IPS DF 6.9 (cell line): ENCODE measurements at regions not wholly inside any gene's neighbourhood (a gene's known extent, or its start where the extent isn't known, plus 50 kb on each side); places are given as distances from the start of the nearest gene placed in this dataset.

ENCODE experiments used
- DNase-seq: peaks from one replicate; pipeline ENCODE4 v3.0.0-alpha.2; 2013; ENCODE audit warnings: low read depth, low spot score
- H3K27ac ChIP-seq: one replicate; pipeline ENCODE4 v1.5.1; 2013; ENCODE audit warnings: low read length, control low read depth
- H3K27me3 ChIP-seq: 2 replicates; pipeline ENCODE4 v1.6.1; 2013; ENCODE audit warnings: mild to moderate bottlenecking, low read length; ENCODE audit not compliant: control insufficient read depth, insufficient read depth
- H3K36me3 ChIP-seq: 2 replicates; pipeline ENCODE4 v1.6.1; 2013; ENCODE audit warnings: low read length; ENCODE audit not compliant: control insufficient read depth, insufficient read depth
- H3K4me1 ChIP-seq: 2 replicates; pipeline ENCODE4 v1.6.1; 2013; ENCODE audit warnings: low read length; ENCODE audit not compliant: control insufficient read depth, insufficient read depth
- H3K4me3 ChIP-seq: 2 replicates; pipeline ENCODE4 v1.5.1; 2013; ENCODE audit warnings: mild to moderate bottlenecking, low read length
- H3K9me3 ChIP-seq: 2 replicates; pipeline ENCODE4 v1.6.1; 2013; ENCODE audit warnings: low read length, inconsistent platforms; ENCODE audit not compliant: control insufficient read depth, insufficient read depth
- WGBS: extraction: QIAGEN DNeasy Blood & Tissue Kit; methylation state at CpG from one replicate; pipeline ENCODE4 v1.1.7; 2013; ENCODE audit warnings: mixed read lengths, missing lambda C conversion rate; ENCODE audit not compliant: insufficient read length, insufficient coverage; 5-methylcytosine and 5-hydroxymethylcytosine counted together

GRCh38 chr9:26158631-26159150 is 480.4 kb upstream of the TUSC1 start:
- Histone ChIP-seq H3K27ac (no peak overlapping the region), H3K4me1 (no peaks in the 10 kb centered on the region), H3K4me3 (no peak overlapping the region), H3K27me3 (no peaks in the 10 kb centered on the region), H3K36me3 (no peaks in the 10 kb centered on the region), H3K9me3 (no peaks in the 10 kb centered on the region)
- no peak for DNase-seq
- no CpG with 5 or more reads among the region's 4 CpGs for WGBS

DNA sequence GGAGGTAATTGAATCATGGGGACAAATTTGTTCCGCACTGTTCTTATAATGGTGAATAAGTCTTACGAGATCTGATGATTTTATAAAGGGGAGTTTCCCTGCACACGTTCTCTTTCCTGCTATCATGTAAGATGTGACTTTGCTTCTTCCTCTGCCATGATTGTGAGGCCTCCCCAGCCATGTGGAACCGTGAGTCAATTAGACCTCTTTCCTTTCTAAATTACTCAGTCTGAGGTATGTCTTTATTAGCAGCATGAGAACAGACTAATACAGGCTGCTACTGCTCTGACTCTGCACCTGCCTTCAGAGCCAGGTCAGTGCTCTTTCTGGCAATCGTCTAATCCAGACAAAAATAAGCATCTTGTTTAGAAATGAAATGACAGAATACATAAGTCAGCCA is 479.2 kb upstream of the TUSC1 start:
- H3K4me3 ChIP-seq: no peak overlapping the region
- no peak for DNase-seq
- H3K36me3 ChIP-seq: no peaks in the 10 kb centered on the region
- H3K27ac ChIP-seq: no peak overlapping the region
- no peaks in the 10 kb centered on the region for H3K27me3 ChIP-seq
- no peaks in the 10 kb centered on the region for H3K9me3 ChIP-seq
- H3K4me1 ChIP-seq: no peaks in the 10 kb centered on the region
- no CpG with 5 or more reads among the region's 5 CpGs for WGBS

GRCh38 chr9:26152350-26152749 is 474.1 kb upstream of the TUSC1 start:
- Histone ChIP-seq H3K4me1 (no peaks in the 10 kb centered on the region), H3K9me3 (no peaks in the 10 kb centered on the region), H3K27ac (no peak overlapping the region), H3K27me3 (no peaks in the 10 kb centered on the region), H3K36me3 (no peaks in the 10 kb centered on the region), H3K4me3 (no peak overlapping the region)
- no peak for DNase-seq
- no CpG with 5 or more reads among the region's 2 CpGs for WGBS

- WGBS: no CpG with 5 or more reads among the region's 2 CpGs
- no peaks in the 10 kb centered on the region for H3K27me3 ChIP-seq
- H3K4me3 ChIP-seq: no peak overlapping the region
Measured at GRCh38 chr9:26148128-26148527, 469.9 kb upstream of the TUSC1 start.

GRCh38 chr9:26145938-26146337 is 467.7 kb upstream of the TUSC1 start:
- Histone ChIP-seq H3K36me3 (no peaks in the 10 kb centered on the region), H3K27ac (no peak overlapping the region), H3K4me1 (no peaks in the 10 kb centered on the region), H3K9me3 (no peaks in the 10 kb centered on the region), H3K27me3 (no peaks in the 10 kb centered on the region), H3K4me3 (no peak overlapping the region)
- DNase-seq: no peak
- WGBS: no CpG with 5 or more reads among the region's 10 CpGs

More at GRCh38 chr9:26148128-26148527, 469.9 kb upstream of the TUSC1 start:
- H3K36me3 ChIP-seq: no peaks in the 10 kb centered on the region
- H3K4me1 ChIP-seq: no peaks in the 10 kb centered on the region
- H3K9me3 ChIP-seq: no peaks in the 10 kb centered on the region
- H3K27ac ChIP-seq: no peak overlapping the region
- DNase-seq: no peak

DNA sequence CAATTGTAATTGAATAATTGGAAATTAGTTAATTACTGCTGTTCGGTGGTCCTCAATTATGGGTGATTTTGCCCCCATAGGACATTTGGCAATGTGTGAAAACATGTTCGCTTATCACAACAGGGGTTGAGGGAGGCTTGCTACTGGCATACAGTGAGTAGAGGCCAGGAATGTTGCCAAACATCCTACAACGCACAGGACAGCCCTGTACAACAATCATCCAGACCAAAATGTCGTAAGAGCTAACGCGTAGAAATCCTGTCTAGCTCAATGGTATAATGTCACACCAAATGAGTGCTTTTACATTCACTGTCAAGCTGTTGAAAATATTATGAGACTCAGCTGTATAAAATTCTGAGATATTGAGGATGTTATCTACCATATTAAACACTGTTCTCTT is 464.4 kb upstream of the TUSC1 start:
- no peaks in the 10 kb centered on the region for H3K36me3 ChIP-seq
- no CpG with 5 or more reads among the region's 6 CpGs for WGBS
- H3K4me1 ChIP-seq: no peaks in the 10 kb centered on the region
- no peak overlapping the region for H3K4me3 ChIP-seq
- no peaks in the 10 kb centered on the region for H3K9me3 ChIP-seq
- no peak for DNase-seq
- no peak overlapping the region for H3K27ac ChIP-seq
- no peaks in the 10 kb centered on the region for H3K27me3 ChIP-seq

GRCh38 chr9:26142201-26142600 is 464.0 kb upstream of the TUSC1 start:
- no CpG with 5 or more reads among the region's 5 CpGs for WGBS
- Histone ChIP-seq H3K4me3 (no peak overlapping the region), H3K9me3 (no peaks in the 10 kb centered on the region), H3K27ac (no peak overlapping the region), H3K27me3 (no peaks in the 10 kb centered on the region), H3K36me3 (no peaks in the 10 kb centered on the region), H3K4me1 (no peaks in the 10 kb centered on the region)
- DNase-seq: no peak

GRCh38 chr9:26133537-26133936 is 455.3 kb upstream of the TUSC1 start:
- no peaks in the 10 kb centered on the region for H3K27me3 ChIP-seq
- no peak overlapping the region for H3K27ac ChIP-seq
- no peak overlapping the region for H3K4me3 ChIP-seq
- H3K4me1 ChIP-seq: no peaks in the 10 kb centered on the region
- WGBS: no CpG with 5 or more reads among the region's 1 CpG
- H3K9me3 ChIP-seq: no peaks in the 10 kb centered on the region
- no peak for DNase-seq
- H3K36me3 ChIP-seq: no peaks in the 10 kb centered on the region

DNA sequence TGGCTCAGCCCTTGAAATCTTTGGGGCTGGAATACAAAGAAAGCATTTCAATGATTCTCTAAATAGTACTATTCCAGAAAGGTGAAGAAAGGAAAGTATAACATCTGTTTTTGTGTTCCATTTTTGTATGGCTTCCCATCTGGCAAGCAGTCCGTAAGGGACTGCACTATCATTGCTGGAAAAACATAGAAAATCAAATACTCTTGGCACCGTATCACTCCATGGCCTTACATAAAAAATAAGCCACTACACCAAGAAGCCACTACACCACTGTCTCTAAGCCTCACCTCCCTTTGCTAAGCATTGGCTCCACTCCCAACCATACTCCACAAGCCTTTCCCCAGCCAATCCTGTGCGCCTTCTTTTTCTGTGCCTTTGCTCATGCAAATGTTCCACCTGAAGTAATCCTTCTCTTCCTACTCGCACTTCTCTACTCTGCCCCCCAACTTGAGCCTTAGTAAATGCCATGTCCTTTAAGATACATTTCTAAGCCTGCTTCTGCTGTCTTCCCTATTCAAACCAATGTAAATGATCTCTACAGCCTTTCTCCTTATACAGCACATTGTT is 454.6 kb upstream of the TUSC1 start:
- Histone ChIP-seq H3K9me3 (no peaks in the 10 kb centered on the region), H3K4me3 (no peak overlapping the region), H3K36me3 (no peaks in the 10 kb centered on the region), H3K27ac (no peak overlapping the region), H3K27me3 (no peaks in the 10 kb centered on the region), H3K4me1 (no peaks in the 10 kb centered on the region)
- no peak for DNase-seq
- WGBS: no CpG with 5 or more reads among the region's 4 CpGs

DNA sequence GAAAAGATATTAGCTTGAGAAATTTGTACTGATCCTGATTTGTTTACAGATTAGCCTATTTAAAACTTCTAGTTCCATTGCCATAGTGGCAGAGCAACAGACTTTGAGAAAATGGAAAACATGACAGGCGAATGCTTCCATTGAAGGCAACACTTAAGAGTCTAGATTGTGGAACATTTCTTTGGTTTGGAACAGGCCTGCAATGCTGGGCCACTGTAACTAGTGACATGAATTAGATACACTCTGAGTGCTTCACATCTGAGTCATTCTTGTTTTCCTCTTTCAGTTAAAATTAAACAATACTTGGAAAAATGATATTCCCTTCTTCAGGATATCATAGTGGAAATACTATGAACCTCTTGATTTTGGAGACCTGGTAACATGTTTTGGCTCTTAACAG is 453.6 kb upstream of the TUSC1 start:
- H3K27me3 ChIP-seq: no peaks in the 10 kb centered on the region
- WGBS: no CpG with 5 or more reads among the region's 1 CpG
- no peak overlapping the region for H3K4me3 ChIP-seq
- H3K9me3 ChIP-seq: no peaks in the 10 kb centered on the region
- H3K4me1 ChIP-seq: no peaks in the 10 kb centered on the region
- no peak for DNase-seq
- H3K36me3 ChIP-seq: no peaks in the 10 kb centered on the region
- H3K27ac ChIP-seq: no peak overlapping the region

DNA sequence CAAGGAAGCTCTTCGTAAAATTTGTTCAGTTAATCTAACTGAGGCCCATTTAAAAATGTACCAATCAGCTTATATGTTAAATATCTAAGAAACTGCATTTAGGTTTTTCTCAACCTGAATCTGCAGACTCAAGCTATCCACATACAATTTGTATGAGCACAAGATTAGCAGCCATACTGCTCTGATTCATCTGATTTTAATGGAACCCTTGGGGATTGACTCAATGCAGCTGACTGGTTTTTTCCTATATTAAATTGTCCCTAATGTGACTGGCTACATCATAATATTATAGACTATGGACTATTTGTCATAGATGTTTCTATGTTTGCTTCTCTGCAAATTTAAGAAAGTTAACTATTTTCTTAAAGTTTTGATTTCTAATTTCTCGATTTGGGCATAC is 451.0 kb upstream of the TUSC1 start:
- H3K27me3 ChIP-seq: no peaks in the 10 kb centered on the region
- no peak overlapping the region for H3K27ac ChIP-seq
- no peaks in the 10 kb centered on the region for H3K36me3 ChIP-seq
- H3K4me1 ChIP-seq: no peaks in the 10 kb centered on the region
- no peaks in the 10 kb centered on the region for H3K9me3 ChIP-seq
- no peak for DNase-seq
- no peak overlapping the region for H3K4me3 ChIP-seq
- no CpG with 5 or more reads among the region's 2 CpGs for WGBS
